ENCODE measurements at regions not wholly inside any gene's neighbourhood (a gene's known extent, or its start where the extent isn't known, plus 50 kb on each side); places are given as distances from the start of the nearest gene placed in this dataset.

- no peaks in the 10 kb centered on the region for H3K9me3 ChIP-seq (ENCODE audit: insufficient read depth in 2 of 2, low read depth in 1 of 2, low read length in 1 of 2)
- no peak overlapping the region for H3K9ac ChIP-seq (replicated peaks in 1 of 4; ENCODE audit: extremely low read depth in 1 of 4, low read depth in 3 of 4, low read length in 3 of 4)
- no peak overlapping the region for H3K4ac ChIP-seq (replicated peaks; ENCODE audit: insufficient read length, low read depth, low read length)
- no peak overlapping the region for H4K5ac ChIP-seq (ENCODE audit: insufficient read length, low read depth, low read length)
- DNase-seq (ENCODE audit: low read depth in 1 of 2, low spot score in 2 of 2) (no peak), FAIRE-seq (no peak)
- no peak overlapping the region; the same call in 1 of the 2 replicates for H2BK20ac ChIP-seq (ENCODE audit: low read length)
- H4K20me1 ChIP-seq (replicated peaks in 1 of 2; ENCODE audit: control insufficient read depth in 1 of 2, insufficient read depth in 2 of 2, low read length in 2 of 2): no peaks in the 10 kb centered on the region
- H3K23ac ChIP-seq (ENCODE audit: insufficient read length): no peak overlapping the region
- H4K8ac ChIP-seq (ENCODE audit: extremely low read depth, insufficient read depth, low read length): no peak overlapping the region
- no peak overlapping the region for H3K56ac ChIP-seq (replicated peaks; ENCODE audit: insufficient read length, low read depth, low read length)
- no peak overlapping the region for H3K14ac ChIP-seq (ENCODE audit: insufficient read length)
- no peak overlapping the region for H3K4me3 ChIP-seq (ENCODE audit: extremely low read depth in 1 of 4, insufficient read depth in 2 of 4, low read depth in 3 of 4, low read length in 4 of 4)
- no peaks in the 10 kb centered on the region for H3K79me2 ChIP-seq (ENCODE audit: control insufficient read depth in 1 of 2, insufficient read depth in 2 of 2, low read length in 2 of 2)
- no peaks in the 10 kb centered on the region for H3K79me1 ChIP-seq (ENCODE audit: low read depth, low read length)
- no peak overlapping the region for H3K27ac ChIP-seq (ENCODE audit: low read depth, low read length)
- no peaks in the 10 kb centered on the region for H3K23me2 ChIP-seq (ENCODE audit: low read depth, low read length)
- no peak overlapping the region for H3K4me2 ChIP-seq (ENCODE audit: insufficient read depth in 1 of 2, low read depth in 2 of 2, low read length in 2 of 2)
- no peak overlapping the region for H2AK5ac ChIP-seq (ENCODE audit: low read depth, low read length)
- no peaks in the 10 kb centered on the region for H3K36me3 ChIP-seq (ENCODE audit: control insufficient read depth in 2 of 4, insufficient read depth in 4 of 4, low read length in 3 of 4)
- H3K18ac ChIP-seq (ENCODE audit: extremely low read depth, low read length): no peak overlapping the region
- no peak overlapping the region for H2BK120ac ChIP-seq (replicated peaks; ENCODE audit: low read depth, low read length)
- H2BK5ac ChIP-seq (ENCODE audit: low read depth, low read length): no peak overlapping the region
- H3K4me1 ChIP-seq (replicated peaks in 1 of 4; ENCODE audit: control insufficient read depth in 3 of 4, insufficient read depth in 4 of 4, low read length in 3 of 4): peaks cover 0 to 3% (median 0%) of the 10 kb centered on the region in 4 experiments; a peak in 1 of 7 replicates
- H2AFZ ChIP-seq (ENCODE audit: low read length): no peak overlapping the region
- H2BK12ac ChIP-seq (ENCODE audit: low read depth, low read length): no peak overlapping the region
- ChIA-PET POLR2A (ENCODE audit: partially characterized antibody) (no interaction called here), CTCF (ENCODE audit: partially characterized antibody) (interaction anchor here (0.6 to 1.2 kb wide), 4 partner anchors 9 to 239 kb away, joined by 3 to 4 read pairs (median 3); no protein-coding TSS in a partner anchor)
- no peak overlapping the region for H4K91ac ChIP-seq (replicated peaks; ENCODE audit: insufficient read length, low read length)
- no peak overlapping the region for H2BK15ac ChIP-seq (ENCODE audit: low read length)
- H3K27me3 ChIP-seq (replicated peaks in 1 of 4; ENCODE audit: control insufficient read depth in 3 of 4, extremely low read depth in 1 of 4, insufficient read depth in 3 of 4, low read length in 3 of 4): no peaks in the 10 kb centered on the region
- 94% methylated on average over 3 of the region's 3 CpGs; no CpG with 5 or more reads in 1 of the 2 experiments for WGBS, 2 experiments (ENCODE audit: extremely low coverage in 1 of 2, insufficient coverage in 1 of 2, insufficient read length in 1 of 2, insufficient replicate concordance in 2 of 2, low coverage in 1 of 2, low lambda C conversion rate in 2 of 2, missing lambda C conversion rate in 1 of 2)
- no peak for TF ChIP-seq NANOG (IDR thresholded peaks at IDR 0.05; ENCODE audit: insufficient read depth, low read depth, low read length, poor library complexity, severe bottlenecking)
- TF ChIP-seq TBP (IDR thresholded peaks at IDR 0.05; ENCODE audit: low read depth, low read length): no peak
- no peak for TF ChIP-seq POU5F1 (IDR thresholded peaks at IDR 0.05; ENCODE audit: low read depth, low read length)
- TF ChIP-seq TAF7 (optimal IDR thresholded peaks at IDR 0.05; ENCODE audit: borderline replicate concordance, low read depth, low read length): no peak
- TF ChIP-seq NRF1 (IDR thresholded peaks at IDR 0.05; ENCODE audit: low read depth, low read length): no peak
- no peak for TF ChIP-seq HDAC2 (IDR thresholded peaks at IDR 0.05; ENCODE audit: borderline replicate concordance in 1 of 2, low read depth in 2 of 2, low read length in 2 of 2)
- no peak for TF ChIP-seq CHD2 (IDR thresholded peaks at IDR 0.05; ENCODE audit: low read length)
- no peak for TF ChIP-seq JUN (IDR thresholded peaks at IDR 0.05; ENCODE audit: low read depth, low read length)
Observed at GRCh38 chr14:54108481-54109471, 152.2 kb upstream of the BMP4 start.
